HG03442 (cell line): ENCODE measurements at regions not wholly inside any gene's neighbourhood (a gene's known extent, or its start where the extent isn't known, plus 50 kb on each side); places are given as distances from the start of the nearest gene placed in this dataset.

ENCODE experiments used
- ATAC-seq: cut with Tn5 transposase; IDR thresholded peaks from one replicate; pipeline ENCODE4 v1.9.1; 2021; ENCODE audit warnings: mild to moderate bottlenecking, moderate library complexity; ENCODE audit not compliant: unreplicated experiment

- ATAC-seq, result no peak
These were observed 160.7 kb upstream of the NT5C1B start for GRCh38 chr2:18749912-18750526.

- ATAC-seq, result no peak
These were observed 156.3 kb upstream of the NT5C1B start for GRCh38 chr2:18745431-18746272.

- ATAC-seq, result no peak
These were observed 152.7 kb upstream of the NT5C1B start for GRCh38 chr2:18741895-18742732.

- no peak for ATAC-seq
These were observed 151.8 kb upstream of the NT5C1B start for GRCh38 chr2:18741191-18741590.

GRCh38 chr2:18740474-18740881, 151.1 kb upstream of the NT5C1B start:
- ATAC-seq, result no peak

GRCh38 chr2:18731666-18732065, 142.3 kb upstream of the NT5C1B start:
- ATAC-seq, result no peak

- no peak for ATAC-seq
These were observed 135.2 kb upstream of the NT5C1B start for GRCh38 chr2:18724371-18725145.

- no peak for ATAC-seq
These were observed 133.8 kb upstream of the NT5C1B start for GRCh38 chr2:18723219-18723618.

- ATAC-seq, result no peak
These were observed 132.7 kb upstream of the NT5C1B start for GRCh38 chr2:18722101-18722500.

GRCh38 chr2:18721038-18721922, 131.9 kb upstream of the NT5C1B start:
- ATAC-seq, result no peak

- no peak for ATAC-seq
These were observed 130.8 kb upstream of the NT5C1B start for GRCh38 chr2:18719978-18720775.

GRCh38 chr2:18708203-18708715, 118.9 kb upstream of the NT5C1B start:
- ATAC-seq, result no peak

- ATAC-seq, result no peak
These were observed 116.6 kb upstream of the NT5C1B start for GRCh38 chr2:18706001-18706400.

- ATAC-seq, result no peak
These were observed 114.9 kb upstream of the NT5C1B start for GRCh38 chr2:18704276-18704675.

- ATAC-seq, result no peak
These were observed 114.2 kb upstream of the NT5C1B start for GRCh38 chr2:18703555-18703954.

- ATAC-seq, result no peak
These were observed 112.6 kb upstream of the NT5C1B start for GRCh38 chr2:18701981-18702380.

GRCh38 chr2:18701546-18701945, 112.2 kb upstream of the NT5C1B start:
- ATAC-seq, result no peak

GRCh38 chr2:18690342-18690741, 101.0 kb upstream of the NT5C1B start:
- no peak for ATAC-seq
